ENCODE measurements at regions not wholly inside any gene's neighbourhood (a gene's known extent, or its start where the extent isn't known, plus 50 kb on each side); places are given as distances from the start of the nearest gene placed in this dataset.

DNA sequence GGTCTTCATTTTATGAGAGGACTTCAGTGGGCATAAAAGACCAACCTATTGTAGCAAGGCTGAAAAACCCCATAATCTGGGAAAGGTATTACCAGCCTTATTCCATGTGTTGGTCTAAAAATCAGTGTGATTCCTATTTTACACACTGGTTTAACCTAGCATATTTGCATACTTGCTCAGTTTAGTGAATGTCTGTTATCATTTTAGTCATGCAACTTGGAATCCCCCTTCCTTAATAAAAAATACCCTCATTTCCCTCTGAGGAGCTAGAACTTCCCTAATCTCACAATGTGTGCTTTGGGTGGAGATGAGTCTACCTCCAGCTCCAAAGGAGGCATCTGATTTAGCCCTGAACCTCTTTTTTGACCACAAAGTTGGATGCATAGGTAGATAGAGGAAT is 312.8 kb upstream of the SORCS1 start:
- no peaks in the 10 kb centered on the region for H3K27me3 ChIP-seq (ENCODE audit: control insufficient read depth, insufficient read depth, low read length)
- ATAC-seq (no peak), DNase-seq (ENCODE audit: low read depth, low spot score) (no peak)
- H3K36me3 ChIP-seq (ENCODE audit: control insufficient read depth, insufficient read depth, low read length) = no peaks in the 10 kb centered on the region
- BruUV-seq (replicated peaks) = no TSS peak
- H3K9me3 ChIP-seq (ENCODE audit: control insufficient read depth, insufficient read depth, low read depth, low read length) = no peaks in the 10 kb centered on the region
- in situ Hi-C loops (cut with HindIII; ENCODE audit: low pct_unique_long_range_greater_than_20kb, low sequenced_read_pairs) = no loop called here
- no peak overlapping the region for H3K4me3 ChIP-seq (ENCODE audit: low read depth in 2 of 2, low read length in 2 of 2)
- CTCF ChIA-PET = no interaction called here
- TF ChIP-seq, protein P1, sequence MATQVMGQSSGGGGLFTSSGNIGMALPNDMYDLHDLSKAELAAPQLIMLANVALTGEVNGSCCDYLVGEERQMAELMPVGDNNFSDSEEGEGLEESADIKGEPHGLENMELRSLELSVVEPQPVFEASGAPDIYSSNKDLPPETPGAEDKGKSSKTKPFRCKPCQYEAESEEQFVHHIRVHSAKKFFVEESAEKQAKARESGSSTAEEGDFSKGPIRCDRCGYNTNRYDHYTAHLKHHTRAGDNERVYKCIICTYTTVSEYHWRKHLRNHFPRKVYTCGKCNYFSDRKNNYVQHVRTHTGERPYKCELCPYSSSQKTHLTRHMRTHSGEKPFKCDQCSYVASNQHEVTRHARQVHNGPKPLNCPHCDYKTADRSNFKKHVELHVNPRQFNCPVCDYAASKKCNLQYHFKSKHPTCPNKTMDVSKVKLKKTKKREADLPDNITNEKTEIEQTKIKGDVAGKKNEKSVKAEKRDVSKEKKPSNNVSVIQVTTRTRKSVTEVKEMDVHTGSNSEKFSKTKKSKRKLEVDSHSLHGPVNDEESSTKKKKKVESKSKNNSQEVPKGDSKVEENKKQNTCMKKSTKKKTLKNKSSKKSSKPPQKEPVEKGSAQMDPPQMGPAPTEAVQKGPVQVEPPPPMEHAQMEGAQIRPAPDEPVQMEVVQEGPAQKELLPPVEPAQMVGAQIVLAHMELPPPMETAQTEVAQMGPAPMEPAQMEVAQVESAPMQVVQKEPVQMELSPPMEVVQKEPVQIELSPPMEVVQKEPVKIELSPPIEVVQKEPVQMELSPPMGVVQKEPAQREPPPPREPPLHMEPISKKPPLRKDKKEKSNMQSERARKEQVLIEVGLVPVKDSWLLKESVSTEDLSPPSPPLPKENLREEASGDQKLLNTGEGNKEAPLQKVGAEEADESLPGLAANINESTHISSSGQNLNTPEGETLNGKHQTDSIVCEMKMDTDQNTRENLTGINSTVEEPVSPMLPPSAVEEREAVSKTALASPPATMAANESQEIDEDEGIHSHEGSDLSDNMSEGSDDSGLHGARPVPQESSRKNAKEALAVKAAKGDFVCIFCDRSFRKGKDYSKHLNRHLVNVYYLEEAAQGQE (IDR thresholded peaks at IDR 0.05; ENCODE audit: insufficient read depth in 1 of 2, low read depth in 2 of 2, low read length in 1 of 2) = no peak
- no peak for TF ChIP-seq SIN3A (IDR thresholded peaks at IDR 0.05; ENCODE audit: borderline replicate concordance, insufficient read depth, low read depth, low read length)
- TF ChIP-seq, protein P2, sequence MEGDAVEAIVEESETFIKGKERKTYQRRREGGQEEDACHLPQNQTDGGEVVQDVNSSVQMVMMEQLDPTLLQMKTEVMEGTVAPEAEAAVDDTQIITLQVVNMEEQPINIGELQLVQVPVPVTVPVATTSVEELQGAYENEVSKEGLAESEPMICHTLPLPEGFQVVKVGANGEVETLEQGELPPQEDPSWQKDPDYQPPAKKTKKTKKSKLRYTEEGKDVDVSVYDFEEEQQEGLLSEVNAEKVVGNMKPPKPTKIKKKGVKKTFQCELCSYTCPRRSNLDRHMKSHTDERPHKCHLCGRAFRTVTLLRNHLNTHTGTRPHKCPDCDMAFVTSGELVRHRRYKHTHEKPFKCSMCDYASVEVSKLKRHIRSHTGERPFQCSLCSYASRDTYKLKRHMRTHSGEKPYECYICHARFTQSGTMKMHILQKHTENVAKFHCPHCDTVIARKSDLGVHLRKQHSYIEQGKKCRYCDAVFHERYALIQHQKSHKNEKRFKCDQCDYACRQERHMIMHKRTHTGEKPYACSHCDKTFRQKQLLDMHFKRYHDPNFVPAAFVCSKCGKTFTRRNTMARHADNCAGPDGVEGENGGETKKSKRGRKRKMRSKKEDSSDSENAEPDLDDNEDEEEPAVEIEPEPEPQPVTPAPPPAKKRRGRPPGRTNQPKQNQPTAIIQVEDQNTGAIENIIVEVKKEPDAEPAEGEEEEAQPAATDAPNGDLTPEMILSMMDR (IDR thresholded peaks at IDR 0.05) = no peak
- no peak for TF ChIP-seq POLR2AphosphoS5 (IDR thresholded peaks at IDR 0.05; ENCODE audit: low read depth, low read length)
- no peak for TF ChIP-seq TCF7L2 (IDR thresholded peaks at IDR 0.05; ENCODE audit: low read depth, low read length)
- H3K27ac ChIP-seq (ENCODE audit: low read length) = no peak overlapping the region
- POLR2A ChIA-PET = no interaction called here
- no peaks in the 10 kb centered on the region for H3K4me1 ChIP-seq (ENCODE audit: control insufficient read depth, insufficient read depth, low read length)
- intact Hi-C loops (cut with micrococcal nuclease; ENCODE audit: unreplicated experiment) = no loop called here

DNA sequence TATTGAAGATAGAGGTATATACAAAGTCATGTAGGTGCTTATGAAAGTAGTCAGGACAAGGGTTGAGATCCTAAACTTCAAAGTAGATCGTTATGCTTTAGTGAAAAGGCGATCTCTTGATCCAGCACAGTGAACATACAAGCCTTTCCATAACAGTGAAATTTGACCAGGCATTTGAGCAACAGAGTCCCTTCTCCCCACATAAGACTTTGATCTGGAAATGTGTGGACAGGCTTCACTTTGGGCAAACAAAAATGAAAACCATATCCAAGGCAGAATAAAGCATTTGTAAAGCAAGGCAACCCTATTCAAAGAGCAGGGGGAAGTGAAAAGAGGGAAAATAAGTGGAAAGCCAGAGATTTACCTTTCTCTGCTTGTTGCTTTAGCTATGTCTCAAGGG is 311.9 kb upstream of the SORCS1 start:
- no peak for TF ChIP-seq SIN3A (IDR thresholded peaks at IDR 0.05; ENCODE audit: borderline replicate concordance, insufficient read depth, low read depth, low read length)
- TF ChIP-seq, protein P2 (IDR thresholded peaks at IDR 0.05) = no peak
- TF ChIP-seq TCF7L2 (IDR thresholded peaks at IDR 0.05; ENCODE audit: low read depth, low read length) = no peak
- TF ChIP-seq, protein P1 (IDR thresholded peaks at IDR 0.05; ENCODE audit: insufficient read depth in 1 of 2, low read depth in 2 of 2, low read length in 1 of 2) = no peak
- no peak for TF ChIP-seq POLR2AphosphoS5 (IDR thresholded peaks at IDR 0.05; ENCODE audit: low read depth, low read length)
- Histone ChIP-seq H3K4me3 (ENCODE audit: low read depth in 2 of 2, low read length in 2 of 2) (no peak overlapping the region), H3K27me3 (ENCODE audit: control insufficient read depth, insufficient read depth, low read length) (no peaks in the 10 kb centered on the region), H3K36me3 (ENCODE audit: control insufficient read depth, insufficient read depth, low read length) (no peaks in the 10 kb centered on the region), H3K27ac (ENCODE audit: low read length) (no peak overlapping the region), H3K9me3 (ENCODE audit: control insufficient read depth, insufficient read depth, low read depth, low read length) (no peaks in the 10 kb centered on the region), H3K4me1 (ENCODE audit: control insufficient read depth, insufficient read depth, low read length) (no peaks in the 10 kb centered on the region)
- DNase-seq (ENCODE audit: low read depth, low spot score) = no peak
- ATAC-seq = no peak
- BruUV-seq (replicated peaks) = no TSS peak
- in situ Hi-C loops (cut with HindIII; ENCODE audit: low pct_unique_long_range_greater_than_20kb, low sequenced_read_pairs) = no loop called here
- ChIA-PET POLR2A (no interaction called here), CTCF (no interaction called here)
- intact Hi-C loops (cut with micrococcal nuclease; ENCODE audit: unreplicated experiment) = no loop called here

All from Panc1 (cell line).